Mammary epithelial cell (primary cell): ENCODE measurements at regions not wholly inside any gene's neighbourhood (a gene's known extent, or its start where the extent isn't known, plus 50 kb on each side); places are given as distances from the start of the nearest gene placed in this dataset.

ENCODE experiments used
- EZH2 ChIP-seq: IDR thresholded peaks from 2 replicates; pipeline ENCODE4 v1.6.1; 2012; ENCODE audit warnings: low read length, inconsistent platforms, borderline replicate concordance
- TF ChIP-seq, protein P1 (sequence below), 2 donors: IDR thresholded peaks in 1 of 2; conservative IDR thresholded peaks in 1 of 2; 2 replicates each; pipeline ENCODE4 v1.5.1; 2011 to 2012; ENCODE audit warnings: inconsistent platforms in 2 of 2, low read length in 2 of 2, mild to moderate bottlenecking in 2 of 2, control low read depth in 1 of 2, low read depth in 1 of 2; ENCODE audit not compliant: insufficient read depth in 1 of 2; ENCODE audit errors: extremely low read depth in 1 of 2

DNA sequence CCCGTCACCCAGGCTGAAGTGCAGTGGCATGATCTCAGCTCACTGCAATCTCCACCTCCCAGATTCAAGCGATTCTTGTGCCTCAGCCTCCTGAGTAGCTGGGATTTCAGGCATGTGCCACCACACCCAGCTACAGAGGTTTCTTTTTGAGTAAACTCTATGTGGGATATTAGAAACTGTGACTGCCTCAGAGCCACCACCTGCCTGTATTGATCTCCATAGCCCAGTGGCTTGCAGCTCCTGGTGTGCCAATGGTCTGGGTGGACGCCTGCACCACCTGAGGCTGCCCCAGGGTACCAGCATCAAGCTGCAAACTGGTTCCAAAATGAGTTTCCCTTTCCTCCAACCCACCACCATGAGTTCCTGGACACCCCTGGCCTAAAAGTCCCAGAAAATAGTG, 89.7 kb upstream of the SLC44A3 start:
- TF ChIP-seq, protein P1, sequence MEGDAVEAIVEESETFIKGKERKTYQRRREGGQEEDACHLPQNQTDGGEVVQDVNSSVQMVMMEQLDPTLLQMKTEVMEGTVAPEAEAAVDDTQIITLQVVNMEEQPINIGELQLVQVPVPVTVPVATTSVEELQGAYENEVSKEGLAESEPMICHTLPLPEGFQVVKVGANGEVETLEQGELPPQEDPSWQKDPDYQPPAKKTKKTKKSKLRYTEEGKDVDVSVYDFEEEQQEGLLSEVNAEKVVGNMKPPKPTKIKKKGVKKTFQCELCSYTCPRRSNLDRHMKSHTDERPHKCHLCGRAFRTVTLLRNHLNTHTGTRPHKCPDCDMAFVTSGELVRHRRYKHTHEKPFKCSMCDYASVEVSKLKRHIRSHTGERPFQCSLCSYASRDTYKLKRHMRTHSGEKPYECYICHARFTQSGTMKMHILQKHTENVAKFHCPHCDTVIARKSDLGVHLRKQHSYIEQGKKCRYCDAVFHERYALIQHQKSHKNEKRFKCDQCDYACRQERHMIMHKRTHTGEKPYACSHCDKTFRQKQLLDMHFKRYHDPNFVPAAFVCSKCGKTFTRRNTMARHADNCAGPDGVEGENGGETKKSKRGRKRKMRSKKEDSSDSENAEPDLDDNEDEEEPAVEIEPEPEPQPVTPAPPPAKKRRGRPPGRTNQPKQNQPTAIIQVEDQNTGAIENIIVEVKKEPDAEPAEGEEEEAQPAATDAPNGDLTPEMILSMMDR (conservative IDR thresholded peaks at IDR 0.05 in 1 of 2, IDR thresholded peaks at IDR 0.05 in 1 of 2; ENCODE audit: extremely low read depth in 1 of 2, insufficient read depth in 1 of 2, low read depth in 1 of 2, low read length in 2 of 2) = no peak
- no peak for TF ChIP-seq EZH2
